Mesenteric fat pad (tissue), 1 donor: ENCODE measurements at regions not wholly inside any gene's neighbourhood (a gene's known extent, or its start where the extent isn't known, plus 50 kb on each side); places are given as distances from the start of the nearest gene placed in this dataset.

Source experiments
- DNase-seq: peaks from one replicate; pipeline ENCODE4 v3.0.0-alpha.2; 2020; ENCODE audit warnings: low spot score
- donor health status: DM: yes; HTN: yes; CAD: no.

DNA sequence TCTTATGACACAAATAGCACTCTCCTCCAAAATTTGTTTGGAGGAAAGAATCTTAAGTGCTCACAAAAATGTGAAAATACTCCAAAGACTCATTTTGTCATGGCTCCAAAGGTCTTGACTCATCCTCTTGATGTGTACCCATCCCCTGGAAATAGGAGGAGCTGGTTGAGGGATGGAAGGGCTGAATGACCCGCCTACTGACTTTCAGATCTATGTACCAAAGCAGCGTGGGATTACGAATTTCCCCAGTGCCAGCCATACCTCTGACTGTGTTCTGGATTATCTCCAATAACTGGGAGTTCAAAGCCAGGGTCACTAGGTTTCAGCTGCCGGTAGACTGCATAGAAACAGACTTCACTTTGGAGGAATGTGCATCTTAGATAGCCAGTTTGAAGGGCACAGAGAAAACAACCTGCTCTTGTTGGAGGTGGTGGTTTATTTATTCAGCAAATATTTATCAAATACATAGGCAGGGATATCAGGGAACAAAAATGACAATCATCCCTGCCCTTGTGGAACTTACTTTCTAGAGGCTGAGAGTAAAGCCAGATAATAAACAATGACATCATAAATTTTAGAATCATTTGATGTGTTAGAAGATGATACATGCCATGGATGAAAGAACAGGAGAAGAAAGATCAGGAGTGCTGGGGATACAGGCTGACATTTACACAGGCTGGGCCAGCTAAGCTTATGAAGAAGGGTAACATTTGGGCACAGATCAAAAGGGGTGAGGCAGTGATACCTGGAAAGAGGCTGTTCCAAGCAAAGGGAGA is 246.6 kb downstream of the TBXT start:
- DNase-seq, result no peak

DNA sequence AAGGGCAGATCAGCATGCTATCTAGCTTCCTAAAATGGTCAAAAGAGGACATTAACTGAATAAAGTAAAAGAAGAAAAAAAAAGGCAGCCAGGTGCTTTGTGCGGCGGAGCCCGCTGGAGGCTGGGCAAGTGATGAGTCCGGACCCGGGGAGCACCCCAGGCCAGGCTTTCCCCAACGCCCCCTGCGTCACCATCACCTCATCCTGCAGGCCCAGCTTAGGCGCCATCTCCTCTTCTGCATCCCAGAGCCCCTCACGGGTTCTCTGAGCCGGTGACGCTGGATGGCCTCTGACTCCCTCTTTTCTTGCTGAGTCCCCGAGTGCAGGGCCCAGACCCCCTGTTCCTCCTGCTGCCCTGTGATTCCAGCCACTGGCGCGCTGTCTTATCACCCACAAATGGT is 250.1 kb downstream of the TBXT start:
- DNase-seq, result no peak

DNA sequence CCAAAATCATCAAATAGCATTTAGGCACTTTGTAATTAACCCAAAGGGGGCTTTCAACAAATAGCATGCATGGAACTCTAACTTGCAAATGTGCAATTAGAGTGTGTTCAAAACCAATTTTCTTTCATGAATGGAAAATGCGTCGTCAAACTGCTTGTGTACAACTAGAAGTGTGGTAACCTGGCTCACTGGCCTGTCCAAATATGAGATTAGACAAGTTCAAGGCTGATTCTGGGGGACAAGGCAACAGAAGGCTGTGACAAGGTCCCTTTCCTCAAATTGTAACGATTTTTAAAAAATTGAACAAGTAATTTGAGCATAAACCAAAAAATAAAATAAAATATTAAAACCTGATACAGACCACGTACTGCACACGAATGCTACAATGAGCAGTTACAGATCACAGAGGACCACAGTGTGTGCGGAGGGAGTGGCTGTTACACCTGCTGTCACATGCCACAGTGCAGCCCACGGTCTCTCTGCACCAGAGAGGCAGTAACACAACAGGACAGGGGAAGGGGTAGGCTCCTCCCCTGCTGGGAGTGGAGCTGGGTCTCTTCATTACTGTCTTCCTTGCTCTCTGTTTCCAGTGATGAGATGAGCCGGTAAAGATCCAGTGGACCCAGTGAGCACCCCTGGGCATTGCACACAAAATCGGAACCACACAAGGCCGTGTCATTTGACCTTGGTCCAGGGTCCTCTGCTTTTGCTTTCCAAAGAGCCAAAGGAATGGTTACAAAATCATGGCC is 252.2 kb upstream of the PDE10A start:
- DNase-seq, result no peak

DNA sequence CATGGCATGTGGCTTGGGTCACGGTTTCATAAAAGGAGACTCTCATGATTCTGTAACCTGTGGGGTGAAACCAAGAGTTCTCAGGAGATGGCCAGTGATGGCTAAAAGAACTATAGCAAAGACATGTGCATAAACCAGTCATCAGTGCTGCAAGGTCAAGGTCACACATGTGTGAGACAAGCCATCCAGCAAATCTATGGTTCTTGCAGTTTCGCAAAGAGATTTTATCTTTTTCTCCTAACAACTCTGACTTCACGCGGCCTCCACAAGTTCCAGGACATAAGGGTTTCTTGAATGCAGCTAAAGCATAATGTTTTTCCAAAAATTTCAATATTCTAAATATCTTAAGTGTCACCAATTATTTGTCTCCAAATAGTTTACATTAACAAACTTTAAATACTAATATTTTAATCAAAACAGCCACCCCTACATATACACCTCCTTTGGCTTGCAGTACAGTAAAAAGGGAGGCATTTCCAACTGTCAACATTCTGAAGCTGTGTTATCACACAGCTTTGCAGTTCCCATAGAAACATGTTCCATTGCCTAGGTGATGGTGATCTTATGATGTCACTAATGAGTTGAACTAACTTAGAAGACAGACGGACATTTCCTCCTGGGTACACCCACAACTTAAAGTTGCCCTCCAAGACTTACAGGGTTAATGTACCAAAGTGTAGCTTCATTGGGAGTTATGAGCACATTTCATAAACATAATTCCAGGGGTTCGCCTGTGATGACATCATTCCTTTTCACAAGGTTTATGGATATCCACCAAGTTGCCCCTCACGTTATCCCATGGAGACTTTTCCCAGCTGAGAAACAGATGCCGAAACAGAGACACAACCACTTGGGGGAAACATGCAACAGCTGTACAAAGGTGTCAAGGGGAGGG is 250.9 kb upstream of the PDE10A start:
- DNase-seq, result no peak

DNA sequence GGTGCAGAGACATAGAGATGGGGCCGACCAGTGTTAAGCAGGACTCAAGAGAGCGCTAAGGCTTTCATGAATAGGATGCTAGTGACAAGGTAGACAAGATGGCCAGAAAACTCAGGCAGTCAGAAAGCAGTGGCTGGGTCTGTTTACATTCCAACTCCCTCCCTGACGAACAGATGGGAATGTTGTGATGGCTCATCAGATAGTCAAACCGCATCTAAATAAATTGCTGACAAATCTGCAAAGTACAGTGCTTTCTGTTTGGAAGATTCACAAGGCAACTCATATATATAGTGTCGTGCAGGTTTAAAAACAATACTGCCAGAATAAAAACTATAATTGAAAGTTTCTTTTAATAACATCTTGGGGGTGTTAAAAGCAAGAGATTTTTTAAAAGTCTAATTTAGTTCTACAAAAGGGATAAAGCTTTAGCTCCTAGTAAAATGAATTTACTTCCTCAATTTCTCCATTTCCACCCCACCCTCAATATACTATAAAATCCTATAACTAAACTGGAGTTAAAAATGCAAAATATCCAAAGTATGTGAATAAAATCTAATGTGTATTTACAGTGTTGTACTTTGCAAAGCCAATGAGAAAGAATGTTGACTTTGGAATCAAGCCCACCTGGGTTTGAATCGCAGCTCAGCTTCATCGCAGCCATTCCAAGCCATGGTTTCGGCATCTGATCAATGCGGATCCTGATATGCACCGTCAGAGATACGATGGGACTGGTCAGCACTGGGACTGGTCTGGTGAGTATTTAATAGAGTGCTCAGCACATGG is 247.3 kb upstream of the PDE10A start:
- DNase-seq, result no peak

DNA sequence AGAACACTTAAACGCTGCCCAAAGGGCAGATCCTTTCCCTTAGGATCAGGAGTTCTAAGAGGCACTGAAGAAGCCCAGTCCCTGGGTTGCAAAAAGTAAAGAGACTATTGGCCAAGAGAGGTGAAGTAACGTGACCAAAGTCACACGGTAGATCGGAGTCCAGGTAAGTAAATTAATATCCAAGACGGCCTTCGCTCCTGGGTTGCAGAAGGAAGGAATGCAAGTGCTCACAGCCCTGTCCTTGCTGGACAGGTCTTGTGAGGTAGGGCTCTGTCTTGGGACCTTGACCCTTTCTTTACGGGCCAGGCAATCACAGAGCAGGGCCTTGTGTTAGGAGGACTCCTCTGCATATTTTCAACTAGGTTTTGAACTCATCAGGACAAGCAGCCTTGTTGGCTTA is 243.7 kb upstream of the PDE10A start:
- DNase-seq, result no peak

GRCh38 chr6:165905744-165906143 is 242.7 kb upstream of the PDE10A start:
- DNase-seq, result no peak

DNA sequence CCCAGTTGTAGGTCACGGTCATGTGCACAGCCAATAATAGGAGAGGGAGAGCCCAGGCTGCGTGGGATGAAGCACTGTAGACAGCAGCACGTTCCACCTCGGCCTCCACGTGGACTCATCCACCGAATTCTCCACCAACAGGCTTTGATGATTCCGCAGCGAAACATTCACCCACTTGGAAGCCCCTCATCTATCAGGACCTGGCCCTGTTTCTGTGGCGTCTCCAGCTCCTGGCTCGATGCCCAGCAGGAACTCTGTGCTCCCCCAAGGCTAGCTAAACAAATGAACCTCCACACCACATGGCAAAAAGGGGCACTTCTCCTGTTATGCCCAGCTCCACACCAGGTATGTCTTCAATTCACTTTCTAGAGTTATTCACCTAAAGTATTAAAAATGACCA is 237.9 kb upstream of the PDE10A start:
- DNase-seq, result no peak

GRCh38 chr6:165899611-165900010 is 236.6 kb upstream of the PDE10A start:
- DNase-seq, result no peak

- DNase-seq, result no peak
Observed at GRCh38 chr6:165895421-165896165, 232.6 kb upstream of the PDE10A start.

DNA sequence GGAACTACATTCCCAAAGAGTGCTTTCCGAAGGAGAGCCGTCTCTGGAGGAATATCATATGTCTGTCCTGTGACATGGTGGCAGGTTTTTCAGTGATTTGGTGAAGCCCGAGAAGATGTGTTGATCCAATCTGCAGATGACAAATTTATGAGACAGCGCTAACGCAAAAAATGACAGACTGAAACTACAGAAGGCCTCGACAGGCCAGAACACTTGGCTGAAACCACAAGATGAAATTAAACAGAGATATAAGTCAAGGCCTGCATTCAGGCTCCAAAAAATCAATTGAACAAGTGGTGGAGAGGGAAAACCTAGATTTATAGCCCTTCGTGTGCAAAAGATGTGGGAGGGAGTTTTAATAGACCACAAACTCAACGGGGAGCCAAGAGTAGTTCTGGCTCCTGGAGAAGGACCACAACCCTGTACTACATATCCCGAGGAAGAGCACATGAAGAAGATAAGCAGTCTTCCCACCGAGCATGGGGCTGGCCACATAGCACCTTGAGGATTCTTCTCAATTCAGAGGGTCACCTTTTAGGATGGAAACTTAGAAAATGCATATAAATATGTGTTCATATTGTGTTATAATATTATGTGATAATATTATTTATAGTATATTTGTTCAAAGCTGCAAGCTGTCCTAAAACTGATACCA is 231.3 kb upstream of the PDE10A start:
- DNase-seq, result no peak

DNA sequence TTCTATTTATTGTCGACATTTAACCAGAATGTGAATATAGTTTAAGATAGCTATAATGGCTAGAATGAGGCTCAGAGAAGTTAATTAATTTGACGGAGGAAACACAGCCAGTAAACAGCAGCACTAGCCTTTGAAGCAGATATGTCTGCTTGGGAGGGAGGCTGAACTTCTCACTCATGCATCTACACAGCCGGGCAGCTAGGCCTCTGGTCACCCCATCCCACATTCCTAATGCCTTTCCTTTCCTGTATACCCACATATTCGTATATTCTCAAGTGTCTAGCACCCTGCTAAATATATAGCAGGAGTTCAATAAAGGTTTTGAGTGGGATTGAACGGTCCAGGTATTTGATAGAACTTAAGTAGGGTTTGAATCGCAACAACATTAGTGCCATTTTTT is 230.4 kb upstream of the PDE10A start:
- DNase-seq, result no peak

DNA sequence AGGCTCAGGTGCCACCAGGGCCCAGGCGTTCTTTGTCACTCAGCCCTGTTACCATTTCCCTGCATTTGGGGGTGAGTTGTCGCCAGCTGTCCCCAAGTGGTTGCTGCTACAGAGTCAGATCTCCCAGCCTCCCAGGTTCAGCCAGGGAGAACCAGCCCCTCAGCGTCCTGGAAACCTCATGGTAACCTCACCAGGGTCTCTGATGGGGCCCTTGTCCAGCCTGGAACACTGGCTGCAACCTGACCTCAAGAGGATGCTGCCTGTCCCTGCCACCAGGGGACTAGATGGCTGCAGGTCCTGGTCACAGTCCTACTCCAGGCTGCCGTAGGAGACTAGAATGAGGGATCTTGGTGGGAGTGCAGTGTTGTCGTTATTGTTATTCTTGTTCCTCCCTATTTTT is 228.3 kb upstream of the PDE10A start:
- no peak for DNase-seq

GRCh38 chr6:165890404-165890735 is 227.3 kb upstream of the PDE10A start:
- no peak for DNase-seq

DNA sequence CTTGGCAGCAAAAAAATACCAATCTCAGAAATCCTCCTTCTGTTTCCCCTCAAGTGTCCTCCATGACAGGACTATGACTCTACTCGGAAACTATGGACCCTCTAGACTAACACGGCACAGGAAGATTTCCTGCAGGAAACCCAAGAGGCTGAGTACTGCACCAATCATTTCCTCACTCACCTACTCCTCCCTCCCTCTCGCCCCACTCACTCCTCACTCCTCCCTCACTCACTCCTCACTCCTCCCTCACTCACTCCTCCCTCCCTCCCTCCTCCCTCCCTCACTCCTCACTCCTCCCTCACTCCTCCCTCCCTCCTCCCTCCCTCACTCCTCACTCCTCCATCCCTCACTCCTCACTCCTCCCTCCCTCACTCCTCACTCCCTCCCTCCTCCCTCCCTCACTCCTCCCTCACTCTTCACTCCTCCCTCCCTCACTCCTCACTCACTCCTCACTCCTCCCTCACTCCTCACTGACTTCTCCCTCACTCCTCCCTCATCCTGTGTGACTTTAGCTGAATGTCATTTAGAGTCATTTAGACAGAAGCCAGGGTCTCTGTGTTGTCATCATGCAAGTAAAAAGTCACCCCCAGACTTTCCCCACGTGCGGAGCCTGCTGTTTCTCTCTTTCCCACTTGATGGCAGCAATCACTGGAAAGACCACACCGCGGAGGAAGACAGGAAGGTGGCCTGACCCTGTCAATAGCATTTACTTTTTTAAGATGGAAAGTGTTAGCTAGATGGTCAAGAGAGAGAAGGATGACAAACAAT is 226.8 kb upstream of the PDE10A start:
- DNase-seq, result no peak

DNA sequence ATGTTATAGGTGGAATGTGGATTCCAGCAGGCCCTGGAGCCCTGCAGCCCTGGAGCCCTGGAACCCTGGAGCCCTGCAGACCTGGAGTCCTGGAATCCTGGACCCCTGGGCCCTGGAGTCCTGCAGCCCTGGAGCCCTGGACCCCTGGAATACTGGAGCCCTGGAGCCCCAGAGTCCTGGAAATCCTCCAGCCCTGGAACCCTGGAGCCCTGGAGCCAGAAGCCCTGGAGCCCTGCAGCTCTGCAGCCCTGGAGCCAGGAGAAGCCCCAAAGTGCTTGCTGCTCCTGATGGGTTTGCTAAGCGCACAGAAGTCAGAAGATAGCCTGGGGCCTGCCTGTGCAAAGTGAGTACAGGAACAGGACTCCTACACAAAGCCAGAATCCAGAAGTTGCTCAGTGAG is 223.1 kb upstream of the PDE10A start:
- no peak for DNase-seq

DNA sequence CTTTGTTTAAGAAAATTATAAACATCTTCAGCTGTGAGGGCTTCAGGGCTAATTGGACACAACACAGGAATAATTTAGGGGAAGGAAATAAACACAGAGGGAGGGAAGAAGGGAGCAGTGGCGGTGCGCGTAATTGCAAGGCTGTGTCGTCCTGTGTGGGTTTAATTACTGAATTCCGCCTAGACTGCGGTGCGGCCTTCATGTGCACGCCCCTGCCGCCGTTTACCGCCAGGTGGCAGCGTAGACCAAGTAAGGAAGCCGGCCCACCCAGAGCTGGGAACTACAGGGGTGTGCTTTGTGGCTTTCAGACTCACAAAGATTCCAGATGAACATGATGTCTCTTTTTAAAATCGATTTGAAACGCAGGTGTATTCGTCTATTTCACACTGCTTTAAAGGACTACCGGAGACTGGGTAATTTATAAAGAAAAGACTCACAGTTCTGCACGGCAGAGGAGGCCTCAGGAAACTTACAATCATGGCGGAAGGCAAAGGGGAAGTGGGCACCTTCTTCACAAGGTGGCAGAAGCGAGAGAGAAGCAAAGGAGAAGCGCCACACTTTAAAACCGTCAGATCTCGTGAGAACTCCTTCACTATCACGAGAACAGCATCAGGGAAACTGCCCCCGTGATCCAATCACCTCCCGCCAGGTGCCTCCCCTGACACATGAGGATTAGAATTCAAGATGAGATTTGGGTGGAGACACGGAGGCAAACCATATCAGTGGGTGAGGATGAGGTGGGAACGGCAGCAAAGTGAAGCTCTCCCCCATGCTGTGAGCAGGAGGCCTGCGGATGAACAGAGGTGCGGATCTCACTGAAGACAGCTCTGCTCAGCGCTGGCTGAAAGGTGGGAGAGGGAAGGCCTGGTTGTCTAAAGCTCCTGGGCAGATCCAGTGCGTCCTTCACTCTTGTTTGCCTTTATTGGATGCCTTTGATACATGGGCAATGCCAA is 222.0 kb upstream of the PDE10A start:
- DNase-seq, result no peak
